Stomach (tissue), 8 donors: ENCODE measurements at regions not wholly inside any gene's neighbourhood (a gene's known extent, or its start where the extent isn't known, plus 50 kb on each side); places are given as distances from the start of the nearest gene placed in this dataset.
A peak's percentile ranks its signal among the peaks of the same experiment; 100 is the strongest.

ENCODE experiments used
- DNase-seq, 2 donors: peaks; one replicate each; pipeline versions ENCODE4 v3.0.0 to v3.0.0-alpha.2; 2013 to 2019
- H3K27ac ChIP-seq, 5 donors: fragments of 200-600 bp in 4 of 5; sonication (generic) in 4 of 5; one replicate each; pipeline ENCODE4 v1.5.1; 2013 to 2019; ENCODE audit warnings: mild to moderate bottlenecking in 1 of 5, moderate library complexity in 1 of 5
- H3K27me3 ChIP-seq, 3 donors: fragments of 200-600 bp; sonication (generic); one replicate each; pipeline ENCODE4 v1.5.1; 2017 to 2019; ENCODE audit warnings: mixed run types in 1 of 3
- H3K36me3 ChIP-seq, 4 donors: fragments of 200-600 bp; sonication (generic); 1 replicate in 3 of 4; 2 replicates in 1 of 4; pipeline ENCODE4 v1.5.1; 2016 to 2019
- H3K4me1 ChIP-seq, 4 donors: fragments of 200-600 bp; sonication (generic); one replicate each; pipeline ENCODE4 v1.5.1; 2016 to 2019
- H3K4me3 ChIP-seq, 4 donors: fragments of 200-600 bp; sonication (generic) in 3 of 4; one replicate each; pipeline ENCODE4 v1.5.1; 2016 to 2019; ENCODE audit warnings: mild to moderate bottlenecking in 1 of 4
- H3K9me3 ChIP-seq, 4 donors: fragments of 200-600 bp; sonication (generic); one replicate each; pipeline ENCODE4 v1.5.1; 2016 to 2019
- CTCF ChIP-seq, 7 experiments: fragments of 450-650 bp in 4 of 7; fragments of 200-600 bp in 3 of 7; sonication (generic) in 3 of 7; IDR thresholded peaks; one replicate each; pipeline ENCODE4 v1.5.1; 2016 to 2019; ENCODE audit warnings: antibody characterized with exemption in 7 of 7, control low read depth in 2 of 7, mild to moderate bottlenecking in 1 of 7
- EP300 ChIP-seq: sonication (generic); formaldehyde crosslinking; IDR thresholded peaks from one replicate; pipeline ENCODE4 v1.6.1; 2017; ENCODE audit warnings: antibody characterized with exemption
- POLR2A ChIP-seq, 4 donors: fragments of 450-650 bp; IDR thresholded peaks; one replicate each; pipeline ENCODE4 v1.6.1; 2016; ENCODE audit warnings: antibody characterized with exemption in 4 of 4, control low read depth in 2 of 4, mild to moderate bottlenecking in 1 of 4, moderate library complexity in 1 of 4
- POLR2AphosphoS5 ChIP-seq, 3 donors: sonication (generic); formaldehyde crosslinking; IDR thresholded peaks; one replicate each; pipeline ENCODE4 v1.6.1; 2016; ENCODE audit warnings: antibody characterized with exemption in 3 of 3
- WGBS, 5 donors: extraction: QIAGEN DNeasy Blood & Tissue Kit in 3 of 5; methylation state at CpG; one replicate each; pipeline versions ENCODE4 v1.1.5 to v1.1.7; 2013 to 2018; 5-methylcytosine and 5-hydroxymethylcytosine counted together
- intact Hi-C: fragments of 100-400 bp; cut with DNase I; formaldehyde crosslinking; loops from one replicate; pipeline ENCODE4 v1.15.1; 2023; ENCODE audit warnings: low total_unique reads
- donor health status: healthy with polysubstance abuse.
- donor health status: Bipolar disorder and iron deficiency.
- donor health status: healthy.

GRCh38 chr6:159594750-159595117 lies 98.3 kb downstream of the SOD2 start:
- TF ChIP-seq POLR2AphosphoS5 (IDR thresholded peaks at IDR 0.05) (no peak), EP300 (no peak), POLR2A (IDR thresholded peaks at IDR 0.05) (no peak), CTCF (IDR thresholded peaks at IDR 0.05) (no peak)
- Histone ChIP-seq H3K36me3 (no peaks in the 10 kb centered on the region), H3K4me1 (no peaks in the 10 kb centered on the region), H3K27ac (peak overlapping the region in 1 of 5 donors; percentile 25), H3K4me3 (no peak overlapping the region), H3K27me3 (no peaks in the 10 kb centered on the region), H3K9me3 (no peaks in the 10 kb centered on the region)
- intact Hi-C loops = no loop called here
- 55 to 67% (median 64%) methylated on average over 1 of the region's 1 CpG for WGBS, 5 donors
- no peak for DNase-seq

- WGBS, 5 donors = 78 to 87% (median 84%) methylated on average over 7 of the region's 7 CpGs
- no peak for DNase-seq
- Histone ChIP-seq H3K36me3 (no peaks in the 10 kb centered on the region), H3K4me1 (no peaks in the 10 kb centered on the region), H3K9me3 (no peaks in the 10 kb centered on the region), H3K27ac (no peak overlapping the region), H3K27me3 (no peaks in the 10 kb centered on the region), H3K4me3 (no peak overlapping the region)
- intact Hi-C loops = no loop called here
- TF ChIP-seq CTCF (IDR thresholded peaks at IDR 0.05) = no peak
These were observed 98.8 kb downstream of the SOD2 start for GRCh38 chr6:159594106-159594749.

- Histone ChIP-seq H3K4me3 (no peak overlapping the region), H3K27ac (no peak overlapping the region), H3K36me3 (no peaks in the 10 kb centered on the region), H3K9me3 (peaks cover 0 to 4% (median 0%) of the 10 kb centered on the region in 4 donors), H3K27me3 (no peaks in the 10 kb centered on the region), H3K4me1 (no peaks in the 10 kb centered on the region)
- WGBS, 5 donors = 65 to 76% (median 69%) methylated on average over 5 of the region's 5 CpGs
- no peak for TF ChIP-seq POLR2AphosphoS5 (IDR thresholded peaks at IDR 0.05)
- TF ChIP-seq POLR2A (IDR thresholded peaks at IDR 0.05) = no peak
- DNase-seq = no peak
- intact Hi-C loops = no loop called here
These were observed 102.2 kb downstream of the SOD2 start for GRCh38 chr6:159590835-159591234.

- H3K27ac ChIP-seq = no peak overlapping the region
- no peaks in the 10 kb centered on the region for H3K27me3 ChIP-seq
- TF ChIP-seq EP300 (no peak), CTCF (IDR thresholded peaks at IDR 0.05) (no peak), POLR2AphosphoS5 (IDR thresholded peaks at IDR 0.05) (no peak), POLR2A (IDR thresholded peaks at IDR 0.05) (no peak)
- peaks cover 0 to 4% (median 0%) of the 10 kb centered on the region in 4 donors for H3K9me3 ChIP-seq
- H3K4me1 ChIP-seq = no peaks in the 10 kb centered on the region
- H3K36me3 ChIP-seq = no peaks in the 10 kb centered on the region
- DNase-seq = no peak
- H3K4me3 ChIP-seq = no peak overlapping the region
- intact Hi-C loops = no loop called here
- 85 to 100% (median 90%) methylated on average over 1 of the region's 1 CpG for WGBS, 5 donors
These were observed 106.4 kb downstream of the SOD2 start for GRCh38 chr6:159586684-159587083.

GRCh38 chr6:159582736-159583135 lies 110.3 kb downstream of the SOD2 start:
- WGBS, 5 donors = 84 to 90% (median 87%) methylated on average over 8 of the region's 8 CpGs
- intact Hi-C loops = no loop called here
- Histone ChIP-seq H3K36me3 (no peaks in the 10 kb centered on the region), H3K27me3 (no peaks in the 10 kb centered on the region), H3K27ac (no peak overlapping the region), H3K9me3 (peaks cover 0 to 4% (median 0%) of the 10 kb centered on the region in 4 donors), H3K4me3 (no peak overlapping the region), H3K4me1 (no peaks in the 10 kb centered on the region)
- DNase-seq = no peak
- TF ChIP-seq EP300 = no peak
- no peak for TF ChIP-seq CTCF (IDR thresholded peaks at IDR 0.05)
- TF ChIP-seq POLR2AphosphoS5 (IDR thresholded peaks at IDR 0.05) = no peak
- no peak for TF ChIP-seq POLR2A (IDR thresholded peaks at IDR 0.05)
